GM10248 (cell line): ENCODE measurements at regions not wholly inside any gene's neighbourhood (a gene's known extent, or its start where the extent isn't known, plus 50 kb on each side); places are given as distances from the start of the nearest gene placed in this dataset.

Experiments
- CTCF ChIA-PET: fragments of 300-600 bp; sonication (Branson Sonifier 250); formaldehyde crosslinking; extraction: SDS; loops from one replicate; lab custom pipeline; 2021; ENCODE audit warnings: antibody characterized with exemption; lab: Yijun Ruan, JAX
- POLR2A ChIA-PET: fragments of 350-650 bp; sonication (Branson Sonifier 250); formaldehyde crosslinking; extraction: SDS; loops from one replicate; lab custom pipeline; 2020; ENCODE audit warnings: antibody characterized with exemption; lab: Yijun Ruan, JAX
- DNase-seq: peaks from one replicate; pipeline ENCODE4 v3.0.0; 2012; ENCODE audit errors: extremely low spot score
- TF ChIP-seq, protein P1 (sequence below): IDR thresholded peaks from 2 replicates; pipeline ENCODE4 v1.5.1; 2012; ENCODE audit warnings: mild to moderate bottlenecking, low read depth; ENCODE audit errors: extremely low read depth, missing control alignments, control extremely low read depth

DNA sequence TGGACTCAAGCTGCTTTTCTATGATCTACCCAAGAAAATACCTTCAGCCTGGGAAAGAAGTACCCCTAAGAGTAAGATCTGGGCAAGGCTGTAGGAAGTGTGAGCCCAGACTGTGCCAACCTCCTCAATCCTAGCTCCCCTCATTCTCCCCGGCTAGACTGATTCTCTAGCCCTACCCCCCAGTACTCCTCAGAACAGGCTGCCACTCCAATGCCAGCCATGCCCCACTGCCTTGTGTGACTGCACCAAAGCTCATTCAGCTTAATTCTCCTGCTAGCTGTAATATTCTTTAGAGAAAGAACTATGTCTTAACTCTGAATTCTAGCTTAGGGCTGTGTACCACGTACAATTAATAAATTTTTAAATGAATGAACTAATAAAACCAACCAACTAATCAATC lies 92.6 kb upstream of the AKIP1 start:
- DNase-seq, result no peak
- TF ChIP-seq, protein P1, sequence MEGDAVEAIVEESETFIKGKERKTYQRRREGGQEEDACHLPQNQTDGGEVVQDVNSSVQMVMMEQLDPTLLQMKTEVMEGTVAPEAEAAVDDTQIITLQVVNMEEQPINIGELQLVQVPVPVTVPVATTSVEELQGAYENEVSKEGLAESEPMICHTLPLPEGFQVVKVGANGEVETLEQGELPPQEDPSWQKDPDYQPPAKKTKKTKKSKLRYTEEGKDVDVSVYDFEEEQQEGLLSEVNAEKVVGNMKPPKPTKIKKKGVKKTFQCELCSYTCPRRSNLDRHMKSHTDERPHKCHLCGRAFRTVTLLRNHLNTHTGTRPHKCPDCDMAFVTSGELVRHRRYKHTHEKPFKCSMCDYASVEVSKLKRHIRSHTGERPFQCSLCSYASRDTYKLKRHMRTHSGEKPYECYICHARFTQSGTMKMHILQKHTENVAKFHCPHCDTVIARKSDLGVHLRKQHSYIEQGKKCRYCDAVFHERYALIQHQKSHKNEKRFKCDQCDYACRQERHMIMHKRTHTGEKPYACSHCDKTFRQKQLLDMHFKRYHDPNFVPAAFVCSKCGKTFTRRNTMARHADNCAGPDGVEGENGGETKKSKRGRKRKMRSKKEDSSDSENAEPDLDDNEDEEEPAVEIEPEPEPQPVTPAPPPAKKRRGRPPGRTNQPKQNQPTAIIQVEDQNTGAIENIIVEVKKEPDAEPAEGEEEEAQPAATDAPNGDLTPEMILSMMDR, result no peak
- CTCF ChIA-PET, result interaction anchor here (0.7 to 1.4 kb wide), 5 partner anchors 8 to 21 kb away, joined by 3 to 5 read pairs (median 3); no protein-coding TSS in a partner anchor
- POLR2A ChIA-PET, result no interaction called here

DNA sequence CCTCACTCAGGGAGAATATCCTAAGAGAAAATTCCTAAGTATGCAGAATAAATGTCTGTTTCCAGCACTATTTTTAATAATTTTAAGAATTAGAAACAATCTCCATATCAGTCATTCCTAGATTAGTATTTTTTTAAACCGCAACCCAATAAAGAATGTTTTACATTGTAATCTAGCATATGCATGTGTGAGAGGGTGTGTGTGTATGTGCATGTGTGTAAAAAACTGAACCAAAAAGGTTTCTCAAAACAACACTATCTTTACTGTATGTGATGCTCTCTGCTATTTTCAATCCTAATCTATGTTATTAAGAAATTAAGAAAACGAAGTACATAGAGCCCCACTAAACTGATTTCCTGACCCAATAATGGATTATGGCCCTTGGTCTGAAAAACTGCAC lies 90.6 kb upstream of the AKIP1 start:
- POLR2A ChIA-PET, result no interaction called here
- TF ChIP-seq, protein P1, result no peak
- CTCF ChIA-PET, result interaction anchor here (1.5 kb wide), 1 partner anchor 16 kb away, joined by 4 read pairs; no protein-coding TSS in a partner anchor
- no peak for DNase-seq

DNA sequence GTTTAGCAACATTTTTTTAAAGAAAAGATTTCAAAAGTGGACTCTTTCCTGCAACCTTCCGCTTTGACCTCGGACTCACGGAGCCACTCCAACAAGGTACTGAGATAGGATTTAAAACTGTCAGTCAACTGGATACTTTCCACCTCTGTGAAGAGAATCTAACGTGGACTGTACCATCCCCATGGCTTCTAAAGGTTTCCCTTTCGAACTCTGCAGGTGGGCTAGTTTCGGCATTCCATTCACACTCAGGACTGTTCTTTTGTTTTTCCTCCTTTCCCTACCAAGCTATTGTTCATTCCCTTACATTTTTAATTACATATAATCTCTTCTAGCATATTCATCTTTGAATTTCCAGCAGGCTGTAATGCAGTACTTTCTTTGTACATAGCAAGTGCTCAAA lies 88.5 kb upstream of the AKIP1 start:
- POLR2A ChIA-PET, result no interaction called here
- TF ChIP-seq, protein P1, result no peak
- no peak for DNase-seq
- CTCF ChIA-PET, result no interaction called here

DNA sequence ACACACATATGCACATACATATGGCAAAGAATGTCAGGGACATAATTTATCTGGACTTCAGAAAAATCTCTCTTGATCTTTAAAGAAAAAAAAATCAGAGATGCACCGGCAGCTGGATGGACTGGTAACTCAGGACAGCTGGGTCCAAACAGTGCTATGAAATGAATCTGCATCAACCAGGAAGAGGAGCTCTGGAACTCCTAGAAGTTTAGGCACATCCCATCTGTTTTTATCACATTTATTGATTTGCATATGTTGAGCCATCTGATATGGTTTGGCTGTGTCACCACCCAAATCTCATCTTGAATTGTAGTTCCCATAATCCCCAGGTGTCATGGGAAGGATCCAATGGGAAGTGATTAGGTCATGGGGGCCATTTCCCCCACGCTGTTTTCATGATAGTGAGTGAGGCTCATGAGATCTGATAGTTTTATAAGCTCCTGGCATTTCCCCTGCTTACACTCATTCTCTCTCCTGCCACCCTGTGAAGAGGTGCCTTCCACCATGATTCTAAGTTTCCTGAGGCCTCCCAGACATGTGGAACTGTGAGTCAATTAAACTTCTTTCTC lies 87.7 kb upstream of the AKIP1 start:
- TF ChIP-seq, protein P1, result no peak
- no peak for DNase-seq
- CTCF ChIA-PET, result no interaction called here
- POLR2A ChIA-PET, result no interaction called here

DNA sequence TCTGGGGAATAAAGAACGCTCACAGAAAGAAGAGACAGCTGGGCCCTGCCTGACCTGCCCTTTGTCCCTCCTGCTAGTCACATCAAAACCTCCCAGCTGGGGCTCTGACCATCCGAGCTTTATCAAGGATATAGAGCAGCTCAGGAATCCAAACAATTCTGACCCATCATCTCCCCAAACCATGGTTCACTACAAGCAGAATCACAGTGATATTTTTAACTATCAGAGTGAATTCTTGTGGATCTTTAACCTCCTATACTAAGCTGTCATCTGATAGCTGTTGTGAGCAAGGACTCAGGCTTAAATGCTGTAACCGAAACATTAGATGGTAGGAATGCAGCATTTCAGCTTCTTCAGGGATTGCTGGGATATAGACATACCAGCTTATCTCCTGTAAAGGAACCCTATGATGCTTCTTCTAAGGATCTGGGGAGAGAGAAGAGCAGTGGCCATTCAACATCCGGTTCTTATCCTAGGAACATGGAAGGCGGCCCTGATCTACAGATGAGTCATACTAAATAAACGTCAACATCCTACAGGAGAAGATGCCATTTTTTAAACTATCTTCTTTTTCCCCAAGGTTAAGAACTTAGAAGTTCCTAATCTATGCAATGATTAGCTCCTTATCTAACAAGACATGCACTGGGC lies 84.7 kb upstream of the AKIP1 start:
- POLR2A ChIA-PET, result no interaction called here
- TF ChIP-seq, protein P1, result no peak
- DNase-seq, result no peak
- CTCF ChIA-PET, result interaction anchor here (0.8 to 3.6 kb wide), 4 partner anchors 8 to 133 kb away, joined by 3 to 23 read pairs (median 6); no protein-coding TSS in a partner anchor

DNA sequence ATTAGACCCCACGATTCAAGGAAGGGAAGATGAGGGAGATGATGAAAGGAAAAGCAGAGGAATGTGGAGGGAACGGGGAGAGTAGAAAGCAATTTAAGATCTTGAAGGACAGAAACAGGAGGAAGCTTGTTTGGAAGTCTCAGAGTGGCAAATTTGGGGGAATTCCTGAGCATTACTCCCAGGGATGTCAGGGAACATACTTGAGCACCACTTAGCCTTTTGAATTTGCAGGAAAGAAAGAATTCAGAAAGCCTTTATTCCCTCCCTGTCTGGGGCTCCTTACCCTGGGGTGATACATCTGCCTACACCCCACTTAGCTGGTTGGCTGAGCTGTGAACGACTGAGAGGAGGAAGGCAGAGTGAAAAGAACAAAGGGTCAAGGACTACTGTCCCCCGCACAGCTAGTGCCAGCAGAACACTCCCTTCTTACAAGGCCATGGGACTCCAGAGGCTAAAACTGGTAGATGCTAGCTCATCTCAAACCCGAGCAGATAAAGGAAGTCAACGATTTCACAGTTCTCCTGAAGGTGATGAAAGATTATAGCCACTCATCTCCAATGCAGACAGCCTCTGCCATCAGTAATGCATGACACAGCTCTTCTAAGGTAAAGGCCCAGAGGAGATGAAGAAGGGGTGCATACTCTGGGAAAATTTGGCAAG lies 84.0 kb upstream of the AKIP1 start:
- POLR2A ChIA-PET, result no interaction called here
- TF ChIP-seq, protein P1, result no peak
- CTCF ChIA-PET, result interaction anchor here (0.8 to 3.6 kb wide), 5 partner anchors 8 to 132 kb away, joined by 3 to 23 read pairs (median 6); no protein-coding TSS in a partner anchor
- no peak for DNase-seq
